Fibroblast of lung (primary cell): ENCODE measurements at regions not wholly inside any gene's neighbourhood (a gene's known extent, or its start where the extent isn't known, plus 50 kb on each side); places are given as distances from the start of the nearest gene placed in this dataset.
A peak's percentile ranks its signal among the peaks of the same experiment; 100 is the strongest.

Source experiments
- DNase-seq, 2 donors: peaks; one replicate each; pipeline versions ENCODE4 v3.0.0 to v3.0.0-alpha.2; 2010; ENCODE audit warnings: low read depth in 2 of 2
- H2AFZ ChIP-seq: 2 replicates; pipeline ENCODE4 v1.5.1; 2012; ENCODE audit warnings: low read length, control low read depth, inconsistent platforms
- H3K27ac ChIP-seq: 2 replicates; pipeline ENCODE4 v1.5.1; 2011; ENCODE audit warnings: low read length, control low read depth; ENCODE audit not compliant: insufficient read depth
- H3K27me3 ChIP-seq: 2 replicates; pipeline ENCODE4 v1.5.1; 2011; ENCODE audit warnings: mild to moderate bottlenecking, low read length; ENCODE audit not compliant: control insufficient read depth, insufficient read depth
- H3K36me3 ChIP-seq: 2 replicates; pipeline ENCODE4 v1.5.1; 2011; ENCODE audit warnings: low read length; ENCODE audit not compliant: control insufficient read depth, insufficient read depth
- H3K4me1 ChIP-seq: 2 replicates; pipeline ENCODE4 v1.5.1; 2011; ENCODE audit warnings: low read length; ENCODE audit not compliant: control insufficient read depth, insufficient read depth; ENCODE audit errors: extremely low read depth
- H3K4me2 ChIP-seq: 2 replicates; pipeline ENCODE4 v1.5.1; 2011; ENCODE audit warnings: low read length, control low read depth; ENCODE audit not compliant: insufficient read depth; ENCODE audit errors: extremely low read depth
- H3K4me3 ChIP-seq, 4 experiments: fragments of 200-600 bp in 1 of 4; sonication (generic) in 1 of 4; replicated peaks in 1 of 4; 2 replicates each; pipeline ENCODE4 v1.5.1; 2011 to 2016; ENCODE audit warnings: low read length in 4 of 4, low read depth in 3 of 4, mild to moderate bottlenecking in 3 of 4, control low read depth in 2 of 4, inconsistent platforms in 1 of 4, mixed read lengths in 1 of 4; ENCODE audit not compliant: insufficient read depth in 1 of 4; ENCODE audit errors: control extremely low read depth in 1 of 4
- H3K79me2 ChIP-seq: 2 replicates; pipeline ENCODE4 v1.5.1; 2012; ENCODE audit warnings: mild to moderate bottlenecking, low read length, inconsistent platforms; ENCODE audit not compliant: control insufficient read depth, insufficient read depth
- H3K9ac ChIP-seq: 2 replicates; pipeline ENCODE4 v1.5.1; 2011; ENCODE audit warnings: mild to moderate bottlenecking, low read length, control low read depth; ENCODE audit not compliant: insufficient read depth
- H3K9me3 ChIP-seq: 2 replicates; pipeline ENCODE4 v1.5.1; 2012; ENCODE audit warnings: low read depth, low read length; ENCODE audit not compliant: control insufficient read depth, insufficient read depth
- H4K20me1 ChIP-seq: 2 replicates; pipeline ENCODE4 v1.5.1; 2011; ENCODE audit warnings: low read length; ENCODE audit not compliant: control insufficient read depth, insufficient read depth; ENCODE audit errors: extremely low read depth
- EZH2 ChIP-seq: IDR thresholded peaks from 2 replicates; pipeline ENCODE4 v1.5.1; 2012; ENCODE audit warnings: low read length, control low read depth, mild to moderate bottlenecking; ENCODE audit errors: missing control alignments
- TF ChIP-seq, protein P1 (sequence below), 2 donors: IDR thresholded peaks in 1 of 2; conservative IDR thresholded peaks in 1 of 2; 1 replicate in 1 of 2; 2 replicates in 1 of 2; pipeline ENCODE4 v1.5.1; 2011 to 2012; ENCODE audit warnings: low read length in 2 of 2, control low read depth in 1 of 2, inconsistent platforms in 1 of 2, low read depth in 1 of 2, mild to moderate bottlenecking in 1 of 2

DNA sequence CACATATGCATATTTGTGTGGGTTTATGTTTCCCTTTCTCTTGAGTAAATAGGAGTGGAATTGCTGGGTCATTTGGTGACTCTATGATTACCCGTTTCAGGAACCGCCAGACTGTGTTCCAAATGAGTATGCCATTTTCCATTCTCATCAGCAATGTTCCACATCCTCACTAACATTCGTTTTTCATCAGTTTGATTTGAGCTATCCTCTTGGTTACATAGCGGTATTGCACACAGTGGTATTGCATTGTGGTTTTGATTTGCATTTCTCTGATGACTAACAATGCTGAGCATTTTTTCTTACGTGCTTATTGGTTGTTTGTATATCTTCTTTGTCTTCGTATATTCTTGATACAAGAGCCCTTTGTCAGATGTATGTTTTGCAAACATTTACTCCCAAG, 218.0 kb upstream of the AMOT start:
- Histone ChIP-seq H3K4me3 (no peak overlapping the region), H3K4me2 (no peak overlapping the region), H3K4me1 (no peaks in the 10 kb centered on the region), H4K20me1 (no peaks in the 10 kb centered on the region), H3K27ac (no peak overlapping the region), H3K9me3 (no peaks in the 10 kb centered on the region), H3K36me3 (no peaks in the 10 kb centered on the region), H3K79me2 (no peaks in the 10 kb centered on the region), H3K9ac (no peak overlapping the region), H3K27me3 (no peaks in the 10 kb centered on the region), H2AFZ (no peak overlapping the region)
- TF ChIP-seq, protein P1, sequence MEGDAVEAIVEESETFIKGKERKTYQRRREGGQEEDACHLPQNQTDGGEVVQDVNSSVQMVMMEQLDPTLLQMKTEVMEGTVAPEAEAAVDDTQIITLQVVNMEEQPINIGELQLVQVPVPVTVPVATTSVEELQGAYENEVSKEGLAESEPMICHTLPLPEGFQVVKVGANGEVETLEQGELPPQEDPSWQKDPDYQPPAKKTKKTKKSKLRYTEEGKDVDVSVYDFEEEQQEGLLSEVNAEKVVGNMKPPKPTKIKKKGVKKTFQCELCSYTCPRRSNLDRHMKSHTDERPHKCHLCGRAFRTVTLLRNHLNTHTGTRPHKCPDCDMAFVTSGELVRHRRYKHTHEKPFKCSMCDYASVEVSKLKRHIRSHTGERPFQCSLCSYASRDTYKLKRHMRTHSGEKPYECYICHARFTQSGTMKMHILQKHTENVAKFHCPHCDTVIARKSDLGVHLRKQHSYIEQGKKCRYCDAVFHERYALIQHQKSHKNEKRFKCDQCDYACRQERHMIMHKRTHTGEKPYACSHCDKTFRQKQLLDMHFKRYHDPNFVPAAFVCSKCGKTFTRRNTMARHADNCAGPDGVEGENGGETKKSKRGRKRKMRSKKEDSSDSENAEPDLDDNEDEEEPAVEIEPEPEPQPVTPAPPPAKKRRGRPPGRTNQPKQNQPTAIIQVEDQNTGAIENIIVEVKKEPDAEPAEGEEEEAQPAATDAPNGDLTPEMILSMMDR (conservative IDR thresholded peaks at IDR 0.05 in 1 of 2, IDR thresholded peaks at IDR 0.05 in 1 of 2; ENCODE audit: low read depth in 1 of 2, low read length in 2 of 2), result no peak
- no peak for TF ChIP-seq EZH2
- DNase-seq, result peak in 1 of 2 donors; percentile 72

DNA sequence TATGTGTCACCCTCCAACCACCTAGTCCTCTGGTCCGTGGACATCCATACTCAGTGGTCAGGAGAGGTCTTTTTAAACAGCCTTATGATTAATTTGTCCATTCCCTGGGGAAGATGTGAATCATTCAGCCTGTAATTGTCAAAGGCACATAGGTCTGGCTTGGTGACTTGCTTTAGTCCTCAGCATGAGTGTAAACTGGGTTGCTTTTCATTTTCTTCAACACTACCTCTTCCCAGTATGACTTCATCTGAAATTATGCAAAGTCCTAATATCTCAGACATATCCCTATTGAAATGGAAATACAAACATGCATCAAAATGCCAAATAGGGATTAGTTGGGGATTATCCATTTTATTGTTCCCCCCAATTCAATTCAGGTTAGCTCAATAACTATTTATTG, 208.3 kb upstream of the AMOT start:
- no peak overlapping the region for H2AFZ ChIP-seq
- H3K79me2 ChIP-seq, result no peaks in the 10 kb centered on the region
- no peaks in the 10 kb centered on the region for H3K36me3 ChIP-seq
- TF ChIP-seq, protein P1 (conservative IDR thresholded peaks at IDR 0.05 in 1 of 2, IDR thresholded peaks at IDR 0.05 in 1 of 2; ENCODE audit: low read depth in 1 of 2, low read length in 2 of 2), result no peak
- no peak for TF ChIP-seq EZH2
- no peak overlapping the region for H3K4me2 ChIP-seq
- H3K9ac ChIP-seq, result no peak overlapping the region
- peak in 1 of 2 donors; percentile 20 for DNase-seq
- no peaks in the 10 kb centered on the region for H3K4me1 ChIP-seq
- H3K9me3 ChIP-seq, result no peaks in the 10 kb centered on the region
- no peaks in the 10 kb centered on the region for H4K20me1 ChIP-seq
- H3K4me3 ChIP-seq, result no peak overlapping the region
- no peak overlapping the region for H3K27ac ChIP-seq
- no peaks in the 10 kb centered on the region for H3K27me3 ChIP-seq

DNA sequence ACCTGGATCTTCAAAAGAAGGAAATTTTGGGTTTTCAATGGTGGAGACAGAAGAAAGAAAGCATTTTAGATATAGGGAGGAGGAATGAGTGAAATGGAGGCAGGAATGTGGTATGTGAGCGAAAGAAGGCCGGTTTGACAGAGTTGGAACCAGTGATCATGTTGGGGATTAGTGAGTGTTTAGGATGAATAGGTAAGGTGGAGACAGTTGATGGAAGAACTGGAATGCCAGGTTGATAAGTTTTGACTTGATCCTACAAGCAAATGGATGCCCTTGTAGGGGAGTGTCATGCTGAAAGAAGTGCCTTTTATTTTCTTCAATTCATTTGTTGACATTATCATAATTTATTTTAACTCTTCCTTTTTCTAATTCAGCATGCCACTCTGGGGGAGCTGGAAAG, 207.8 kb upstream of the AMOT start:
- no peaks in the 10 kb centered on the region for H3K4me1 ChIP-seq
- H3K27me3 ChIP-seq, result no peaks in the 10 kb centered on the region
- H3K4me3 ChIP-seq, result no peak overlapping the region
- no peaks in the 10 kb centered on the region for H3K36me3 ChIP-seq
- no peak for DNase-seq
- no peaks in the 10 kb centered on the region for H3K9me3 ChIP-seq
- H3K4me2 ChIP-seq, result no peak overlapping the region
- no peaks in the 10 kb centered on the region for H4K20me1 ChIP-seq
- H3K79me2 ChIP-seq, result no peaks in the 10 kb centered on the region
- no peak overlapping the region for H2AFZ ChIP-seq
- TF ChIP-seq, protein P1 (conservative IDR thresholded peaks at IDR 0.05 in 1 of 2, IDR thresholded peaks at IDR 0.05 in 1 of 2; ENCODE audit: low read depth in 1 of 2, low read length in 2 of 2), result no peak
- no peak overlapping the region for H3K27ac ChIP-seq
- no peak overlapping the region for H3K9ac ChIP-seq
